Neutrophil (primary cell): ENCODE measurements at regions not wholly inside any gene's neighbourhood (a gene's known extent, or its start where the extent isn't known, plus 50 kb on each side); places are given as distances from the start of the nearest gene placed in this dataset.

Experiments
- H3K27ac ChIP-seq: fragments of 200-600 bp; sonication (generic); 2 replicates; pipeline ENCODE4 v1.5.1; 2016; ENCODE audit warnings: mild to moderate bottlenecking, moderate library complexity
- H3K27me3 ChIP-seq: fragments of 200-600 bp; sonication (generic); 2 replicates; pipeline ENCODE4 v1.6.0; 2016; ENCODE audit warnings: mild to moderate bottlenecking
- H3K36me3 ChIP-seq: fragments of 200-600 bp; sonication (generic); 2 replicates; pipeline ENCODE4 v1.5.1; 2017
- H3K4me1 ChIP-seq, 2 experiments: fragments of 200-600 bp in 1 of 2; sonication (generic) in 1 of 2; 1 replicate in 1 of 2; 2 replicates in 1 of 2; pipeline versions ENCODE4 v1.5.1 to v1.6.1; 2013 to 2016; ENCODE audit warnings: low read depth in 1 of 2, low read length in 1 of 2, mild to moderate bottlenecking in 1 of 2, moderate library complexity in 1 of 2; ENCODE audit not compliant: control insufficient read depth in 1 of 2, insufficient read depth in 1 of 2
- H3K4me3 ChIP-seq, 2 experiments: fragments of 200-600 bp in 1 of 2; sonication (generic) in 1 of 2; 1 replicate in 1 of 2; 2 replicates in 1 of 2; pipeline ENCODE4 v1.5.1; 2013 to 2016; ENCODE audit warnings: low read depth in 1 of 2, low read length in 1 of 2, mild to moderate bottlenecking in 1 of 2, moderate library complexity in 1 of 2
- H3K9me3 ChIP-seq: fragments of 200-600 bp; sonication (generic); 2 replicates; pipeline ENCODE4 v1.5.1; 2016
- CTCF ChIP-seq: fragments of 200-600 bp; sonication (generic); IDR thresholded peaks from 2 replicates; pipeline ENCODE4 v1.5.1; 2016; ENCODE audit warnings: antibody characterized with exemption

GRCh38 chr15:69727121-69727924 lies 274.7 kb downstream of the RPLP1 start:
- Histone ChIP-seq H3K9me3 (no peaks in the 10 kb centered on the region), H3K27ac (peak overlapping the region; percentile 96), H3K4me3 (no peak overlapping the region), H3K27me3 (no peaks in the 10 kb centered on the region), H3K36me3 (no peaks in the 10 kb centered on the region), H3K4me1 (peaks cover 90 to 92% of the 10 kb centered on the region in 2 experiments)
- no peak for TF ChIP-seq CTCF

DNA sequence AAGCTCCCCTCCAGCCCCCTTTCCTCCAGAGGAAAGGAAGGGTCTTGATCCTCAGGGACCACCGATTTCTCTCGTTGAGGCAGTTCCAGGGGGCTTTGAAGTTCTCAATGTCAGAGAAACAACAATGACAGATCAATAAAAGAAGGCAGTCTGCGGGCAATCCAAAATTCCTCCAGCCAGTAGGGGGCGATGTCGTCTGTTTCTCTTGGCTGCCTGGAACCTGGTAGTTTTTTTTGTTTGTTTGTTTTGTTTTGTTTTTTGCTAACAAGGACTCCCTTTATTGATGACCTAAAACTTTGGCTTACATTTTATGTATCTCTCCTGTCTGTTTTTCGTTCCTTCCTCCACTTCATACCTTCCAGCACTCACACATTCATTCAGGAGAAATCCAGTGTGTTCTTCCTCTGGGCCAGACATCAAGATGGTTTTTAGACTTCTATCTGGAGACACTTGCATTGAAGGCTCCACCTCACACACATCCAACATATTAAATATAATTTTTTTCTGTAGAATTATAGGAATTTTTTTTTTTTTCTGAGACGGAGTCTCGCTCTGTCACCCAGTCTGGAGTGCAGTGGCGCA lies 276.6 kb downstream of the RPLP1 start:
- Histone ChIP-seq H3K36me3 (no peaks in the 10 kb centered on the region), H3K9me3 (no peaks in the 10 kb centered on the region), H3K4me3 (no peak overlapping the region), H3K27me3 (no peaks in the 10 kb centered on the region), H3K27ac (peak overlapping the region; percentile 96), H3K4me1 (peaks cover 71 to 73% of the 10 kb centered on the region in 2 experiments)
- TF ChIP-seq CTCF, result peak; percentile 77

GRCh38 chr15:69730281-69731080 lies 277.9 kb downstream of the RPLP1 start:
- TF ChIP-seq CTCF, result no peak
- no peak overlapping the region for H3K4me3 ChIP-seq

GRCh38 chr15:69731081-69731330 lies 278.4 kb downstream of the RPLP1 start:
- H3K4me3 ChIP-seq, result no peak overlapping the region
- H3K9me3 ChIP-seq, result no peaks in the 10 kb centered on the region
- no peaks in the 10 kb centered on the region for H3K36me3 ChIP-seq
- H3K27me3 ChIP-seq, result no peaks in the 10 kb centered on the region
- peak overlapping the region; percentile 52 for H3K27ac ChIP-seq
- no peak for TF ChIP-seq CTCF
- peaks cover 53 to 56% of the 10 kb centered on the region in 2 experiments for H3K4me1 ChIP-seq

More at GRCh38 chr15:69730281-69731080, 277.9 kb downstream of the RPLP1 start:
- Histone ChIP-seq H3K9me3 (no peaks in the 10 kb centered on the region), H3K36me3 (no peaks in the 10 kb centered on the region), H3K4me1 (peaks cover 58 to 61% of the 10 kb centered on the region in 2 experiments), H3K27ac (peak overlapping the region; percentile 52), H3K27me3 (no peaks in the 10 kb centered on the region)

DNA sequence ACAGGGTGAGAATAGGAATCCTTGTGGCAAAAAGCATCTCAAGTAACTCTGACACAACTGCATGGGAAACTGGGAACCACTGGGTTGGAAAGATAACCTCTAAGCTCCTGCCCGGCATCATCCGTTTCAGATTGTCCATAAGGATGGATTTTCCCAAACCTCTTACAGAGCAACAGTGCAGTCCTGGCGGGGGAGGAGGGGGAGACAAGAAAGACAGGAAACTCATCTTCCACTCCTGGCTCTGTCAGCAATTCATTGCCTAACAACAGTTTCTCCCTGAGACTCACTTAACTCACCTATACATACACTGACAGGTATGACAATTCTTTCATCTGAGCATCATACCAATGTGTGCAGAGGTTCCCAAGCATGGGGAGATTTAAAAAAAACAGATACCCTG lies 279.0 kb downstream of the RPLP1 start:
- Histone ChIP-seq H3K9me3 (no peaks in the 10 kb centered on the region), H3K4me3 (no peak overlapping the region), H3K27me3 (no peaks in the 10 kb centered on the region), H3K4me1 (peaks cover 47 to 50% of the 10 kb centered on the region in 2 experiments), H3K36me3 (no peaks in the 10 kb centered on the region), H3K27ac (peak overlapping the region; percentile 52)
- TF ChIP-seq CTCF, result no peak
